Esophagus muscularis mucosa (tissue), 3 donors: ENCODE measurements at regions not wholly inside any gene's neighbourhood (a gene's known extent, or its start where the extent isn't known, plus 50 kb on each side); places are given as distances from the start of the nearest gene placed in this dataset.

Source experiments
- POLR2A ChIP-seq: fragments of 450-650 bp; IDR thresholded peaks from one replicate; pipeline ENCODE4 v1.6.1; 2017; ENCODE audit warnings: antibody characterized with exemption, moderate library complexity, mild to moderate bottlenecking, low read depth
- TF ChIP-seq, protein P1 (sequence below), 3 experiments: fragments of 200-600 bp in 2 of 3; fragments of 450-650 bp in 1 of 3; sonication (generic) in 2 of 3; IDR thresholded peaks; one replicate each; pipeline ENCODE4 v1.5.1; 2017 to 2019; ENCODE audit warnings: antibody characterized with exemption in 3 of 3, mild to moderate bottlenecking in 2 of 3, moderate library complexity in 1 of 3

- TF ChIP-seq, protein P1, sequence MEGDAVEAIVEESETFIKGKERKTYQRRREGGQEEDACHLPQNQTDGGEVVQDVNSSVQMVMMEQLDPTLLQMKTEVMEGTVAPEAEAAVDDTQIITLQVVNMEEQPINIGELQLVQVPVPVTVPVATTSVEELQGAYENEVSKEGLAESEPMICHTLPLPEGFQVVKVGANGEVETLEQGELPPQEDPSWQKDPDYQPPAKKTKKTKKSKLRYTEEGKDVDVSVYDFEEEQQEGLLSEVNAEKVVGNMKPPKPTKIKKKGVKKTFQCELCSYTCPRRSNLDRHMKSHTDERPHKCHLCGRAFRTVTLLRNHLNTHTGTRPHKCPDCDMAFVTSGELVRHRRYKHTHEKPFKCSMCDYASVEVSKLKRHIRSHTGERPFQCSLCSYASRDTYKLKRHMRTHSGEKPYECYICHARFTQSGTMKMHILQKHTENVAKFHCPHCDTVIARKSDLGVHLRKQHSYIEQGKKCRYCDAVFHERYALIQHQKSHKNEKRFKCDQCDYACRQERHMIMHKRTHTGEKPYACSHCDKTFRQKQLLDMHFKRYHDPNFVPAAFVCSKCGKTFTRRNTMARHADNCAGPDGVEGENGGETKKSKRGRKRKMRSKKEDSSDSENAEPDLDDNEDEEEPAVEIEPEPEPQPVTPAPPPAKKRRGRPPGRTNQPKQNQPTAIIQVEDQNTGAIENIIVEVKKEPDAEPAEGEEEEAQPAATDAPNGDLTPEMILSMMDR (IDR thresholded peaks at IDR 0.05) = no peak
- no peak for TF ChIP-seq POLR2A
These were observed 214.7 kb downstream of the EMX2 start for GRCh38 chr10:117757086-117757720.
